CD14-positive monocyte (primary cell): ENCODE measurements at regions not wholly inside any gene's neighbourhood (a gene's known extent, or its start where the extent isn't known, plus 50 kb on each side); places are given as distances from the start of the nearest gene placed in this dataset.

Experiments
- DNase-seq, 3 donors: peaks; one replicate each; pipeline ENCODE4 v3.0.0-alpha.2; 2011 to 2022
- H2AFZ ChIP-seq: 2 replicates; pipeline ENCODE4 v1.6.0; 2012; ENCODE audit warnings: mild to moderate bottlenecking, low read depth, low read length, inconsistent platforms; ENCODE audit not compliant: insufficient read depth, poor library complexity, severe bottlenecking
- H3K27ac ChIP-seq, 2 donors: 1 replicate in 1 of 2; 2 replicates in 1 of 2; pipeline ENCODE4 v1.5.1; 2012 to 2013; ENCODE audit warnings: low read length in 2 of 2, control low read depth in 1 of 2, inconsistent platforms in 1 of 2, low read depth in 1 of 2, mild to moderate bottlenecking in 1 of 2
- H3K27me3 ChIP-seq, 2 donors: one replicate each; pipeline versions ENCODE4 v1.6.0 to v1.6.1; 2011 to 2013; ENCODE audit warnings: low read length in 2 of 2; ENCODE audit not compliant: control insufficient read depth in 2 of 2, insufficient read depth in 2 of 2
- H3K36me3 ChIP-seq, 2 donors: replicated peaks in 1 of 2; 1 replicate in 1 of 2; 2 replicates in 1 of 2; pipeline versions ENCODE4 v1.5.1 to v1.6.1; 2012 to 2013; ENCODE audit warnings: low read length in 2 of 2, control low read depth in 1 of 2, inconsistent platforms in 1 of 2, mild to moderate bottlenecking in 1 of 2; ENCODE audit not compliant: insufficient read depth in 2 of 2, control insufficient read depth in 1 of 2
- H3K4me1 ChIP-seq, 2 donors: 1 replicate in 1 of 2; 2 replicates in 1 of 2; pipeline versions ENCODE4 v1.5.1 to v1.6.1; 2012 to 2013; ENCODE audit warnings: low read length in 2 of 2, control low read depth in 1 of 2, inconsistent platforms in 1 of 2, mild to moderate bottlenecking in 1 of 2, moderate library complexity in 1 of 2; ENCODE audit not compliant: insufficient read depth in 2 of 2, control insufficient read depth in 1 of 2
- H3K4me2 ChIP-seq: replicated peaks from 2 replicates; pipeline ENCODE3; 2012; ENCODE audit warnings: low read length, moderate library complexity, mild to moderate bottlenecking; ENCODE audit not compliant: poor library complexity, severe bottlenecking; ENCODE audit errors: extremely low read depth
- H3K4me3 ChIP-seq, 3 experiments: fragments of 200-600 bp in 1 of 3; sonication (generic) in 1 of 3; replicated peaks in 1 of 3; 1 replicate in 2 of 3; 2 replicates in 1 of 3; pipeline ENCODE4 v1.5.1; 2011 to 2013; ENCODE audit warnings: low read length in 3 of 3, mild to moderate bottlenecking in 3 of 3, control low read depth in 2 of 3, low read depth in 2 of 3, inconsistent platforms in 1 of 3, moderate library complexity in 1 of 3
- H3K79me2 ChIP-seq: 2 replicates; pipeline ENCODE4 v1.6.0; 2012; ENCODE audit warnings: mild to moderate bottlenecking, control low read depth, inconsistent platforms, low read length, moderate library complexity; ENCODE audit not compliant: insufficient read depth
- H3K9ac ChIP-seq: 2 replicates; pipeline ENCODE4 v1.6.0; 2017; ENCODE audit warnings: low read length, mild to moderate bottlenecking; ENCODE audit not compliant: insufficient read depth, poor library complexity, severe bottlenecking
- H3K9me3 ChIP-seq, 2 donors: replicated peaks in 1 of 2; 1 replicate in 1 of 2; 2 replicates in 1 of 2; pipeline versions ENCODE4 v1.5.1 to v1.6.1; 2012 to 2013; ENCODE audit warnings: low read length in 2 of 2, control low read depth in 1 of 2; ENCODE audit not compliant: control insufficient read depth in 1 of 2, insufficient read depth in 1 of 2
- H4K20me1 ChIP-seq: 2 replicates; pipeline ENCODE4 v1.6.0; 2012; ENCODE audit warnings: mild to moderate bottlenecking, low read length, control low read depth, moderate library complexity; ENCODE audit not compliant: insufficient read depth
- H3K27ac Mint-ChIP-seq, 7 donors: one replicate each; pipeline ENCODE4 v1.8.0; 2020; ENCODE audit warnings: mild to moderate bottlenecking in 7 of 7, mixed read lengths in 7 of 7, moderate library complexity in 6 of 7, inconsistent platforms in 2 of 7
- H3K27me3 Mint-ChIP-seq, 3 donors: one replicate each; pipeline ENCODE4 v1.8.0; 2021 to 2022; ENCODE audit warnings: low read depth in 3 of 3, mild to moderate bottlenecking in 3 of 3, mixed read lengths in 3 of 3, moderate library complexity in 3 of 3, inconsistent platforms in 1 of 3
- H3K36me3 Mint-ChIP-seq, 2 donors: one replicate each; pipeline ENCODE4 v1.8.0; 2020; ENCODE audit warnings: mixed read lengths in 2 of 2, inconsistent platforms in 1 of 2, mild to moderate bottlenecking in 1 of 2
- H3K4me1 Mint-ChIP-seq: one replicate; pipeline ENCODE4 v1.8.0; 2020; ENCODE audit warnings: mild to moderate bottlenecking, mixed read lengths
- H3K4me3 Mint-ChIP-seq, 2 donors: one replicate each; pipeline ENCODE4 v1.8.0; 2020; ENCODE audit warnings: mild to moderate bottlenecking in 2 of 2, mixed read lengths in 2 of 2, moderate library complexity in 1 of 2
- H3K9me3 Mint-ChIP-seq, 7 donors: one replicate each; pipeline ENCODE4 v1.8.0; 2020 to 2022; ENCODE audit warnings: mixed read lengths in 7 of 7, mild to moderate bottlenecking in 6 of 7, moderate library complexity in 6 of 7, inconsistent platforms in 2 of 7
- CTCF ChIP-seq: fragments of 200-600 bp; IDR thresholded peaks from one replicate; pipeline ENCODE4 v1.8.0; 2022; ENCODE audit warnings: antibody characterized with exemption, mild to moderate bottlenecking
- WGBS: methylation state at CpG from one replicate; pipeline ENCODE4 v1.1.5; 2013; ENCODE audit warnings: missing lambda C conversion rate; ENCODE audit not compliant: insufficient coverage; 5-methylcytosine and 5-hydroxymethylcytosine counted together
- intact Hi-C, 2 donors: fragments of 100-400 bp; cut with micrococcal nuclease; formaldehyde crosslinking; loops; one replicate each; pipeline versions ENCODE4 v1.15.0 to v1.15.1; 2023

GRCh38 chr5:145471026-145471425 is 364.1 kb downstream of the PRELID2 start:
- no peak overlapping the region for H3K9ac ChIP-seq
- no peaks in the 10 kb centered on the region for H3K4me1 ChIP-seq
- Mint-ChIP-seq H3K4me3 (no peak overlapping the region), H3K27me3 (no peaks in the 10 kb centered on the region), H3K9me3 (peaks cover 0 to 4% (median 0%) of the 10 kb centered on the region in 7 donors), H3K4me1 (no peaks in the 10 kb centered on the region), H3K36me3 (no peaks in the 10 kb centered on the region), H3K27ac (no peak overlapping the region)
- H3K4me2 ChIP-seq, result no peak overlapping the region
- no peaks in the 10 kb centered on the region for H3K9me3 ChIP-seq
- no peak overlapping the region for H3K4me3 ChIP-seq
- intact Hi-C loops, result no loop called here
- no peak for DNase-seq
- H2AFZ ChIP-seq, result no peak overlapping the region
- H3K79me2 ChIP-seq, result no peaks in the 10 kb centered on the region
- TF ChIP-seq CTCF, result no peak
- H3K27me3 ChIP-seq, result no peaks in the 10 kb centered on the region
- H3K27ac ChIP-seq, result no peak overlapping the region
- no peaks in the 10 kb centered on the region for H4K20me1 ChIP-seq
- no peaks in the 10 kb centered on the region for H3K36me3 ChIP-seq

- TF ChIP-seq CTCF, result no peak
- no peak for DNase-seq
- Histone ChIP-seq H3K4me1 (no peaks in the 10 kb centered on the region), H3K79me2 (no peaks in the 10 kb centered on the region), H2AFZ (no peak overlapping the region), H4K20me1 (no peaks in the 10 kb centered on the region), H3K27me3 (no peaks in the 10 kb centered on the region), H3K9ac (no peak overlapping the region), H3K4me2 (no peak overlapping the region), H3K4me3 (no peak overlapping the region), H3K9me3 (no peaks in the 10 kb centered on the region), H3K36me3 (no peaks in the 10 kb centered on the region), H3K27ac (no peak overlapping the region)
- Mint-ChIP-seq H3K36me3 (no peaks in the 10 kb centered on the region), H3K4me1 (no peaks in the 10 kb centered on the region), H3K27me3 (no peaks in the 10 kb centered on the region), H3K9me3 (peaks cover 0 to 4% (median 0%) of the 10 kb centered on the region in 7 donors), H3K4me3 (no peak overlapping the region), H3K27ac (no peak overlapping the region)
- intact Hi-C loops, result no loop called here
- WGBS, result no CpG with 5 or more reads among the region's 2 CpGs
These were observed 364.7 kb downstream of the PRELID2 start for GRCh38 chr5:145470396-145470979.
